Spinal cord (tissue), 9 donors: ENCODE measurements at regions not wholly inside any gene's neighbourhood (a gene's known extent, or its start where the extent isn't known, plus 50 kb on each side); places are given as distances from the start of the nearest gene placed in this dataset.

Experiments
- DNase-seq, 6 donors: peaks; one replicate each; pipeline versions ENCODE4 v3.0.0 to v3.0.0-alpha.2; 2013 to 2015; ENCODE audit warnings: low spot score in 6 of 6, low read depth in 4 of 6
- H3K27ac ChIP-seq: one replicate; pipeline ENCODE4 v1.5.1; 2013; ENCODE audit warnings: low read depth, low read length, control low read depth
- H3K27me3 ChIP-seq: one replicate; pipeline ENCODE4 v1.6.1; 2013; ENCODE audit warnings: low read length; ENCODE audit not compliant: control insufficient read depth, insufficient read depth
- H3K36me3 ChIP-seq: one replicate; pipeline ENCODE4 v1.6.1; 2013; ENCODE audit warnings: low read length; ENCODE audit not compliant: control insufficient read depth, insufficient read depth
- H3K4me1 ChIP-seq: one replicate; pipeline ENCODE4 v1.6.1; 2013; ENCODE audit warnings: low read length; ENCODE audit not compliant: control insufficient read depth, insufficient read depth
- H3K4me3 ChIP-seq: one replicate; pipeline ENCODE4 v1.5.1; 2013; ENCODE audit warnings: low read depth, low read length, control low read depth
- H3K9me3 ChIP-seq: one replicate; pipeline ENCODE4 v1.6.1; 2013; ENCODE audit warnings: low read length; ENCODE audit not compliant: control insufficient read depth, insufficient read depth
- WGBS: methylation state at CpG from one replicate; pipeline ENCODE4 v1.1.5; 2013; ENCODE audit warnings: missing lambda C conversion rate; ENCODE audit not compliant: insufficient coverage; 5-methylcytosine and 5-hydroxymethylcytosine counted together
- donor health status: healthy.

DNA sequence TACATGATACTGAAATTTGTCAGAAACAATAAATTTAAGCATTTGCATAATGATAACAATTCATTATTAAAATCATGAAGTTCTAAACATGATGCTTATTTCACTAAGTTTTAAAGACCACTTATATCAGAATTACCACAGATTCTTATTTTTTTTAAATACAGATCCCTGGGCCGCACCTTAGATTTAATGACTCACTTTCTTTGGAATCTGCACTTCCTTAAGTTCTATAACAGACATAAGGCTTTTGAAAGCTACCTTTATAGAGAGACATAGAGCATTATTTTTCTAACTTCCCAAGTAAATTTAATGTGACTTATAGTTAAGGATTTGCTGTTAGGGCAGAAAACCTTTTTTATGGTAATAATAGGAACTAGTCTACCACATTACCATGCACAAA is 214.9 kb downstream of the IPMK start:
- no peaks in the 10 kb centered on the region for H3K9me3 ChIP-seq
- WGBS = 86% methylated on average over 1 of the region's 1 CpG
- DNase-seq = no peak
- no peaks in the 10 kb centered on the region for H3K36me3 ChIP-seq
- no peak overlapping the region for H3K27ac ChIP-seq
- no peak overlapping the region for H3K4me3 ChIP-seq
- no peaks in the 10 kb centered on the region for H3K27me3 ChIP-seq
- H3K4me1 ChIP-seq = no peaks in the 10 kb centered on the region

GRCh38 chr10:58050575-58050974 is 217.1 kb downstream of the IPMK start:
- Histone ChIP-seq H3K4me3 (no peak overlapping the region), H3K27me3 (no peaks in the 10 kb centered on the region), H3K27ac (no peak overlapping the region), H3K9me3 (no peaks in the 10 kb centered on the region), H3K4me1 (no peaks in the 10 kb centered on the region), H3K36me3 (no peaks in the 10 kb centered on the region)
- DNase-seq = no peak

GRCh38 chr10:58048936-58049335 is 218.8 kb downstream of the IPMK start:
- no peaks in the 10 kb centered on the region for H3K36me3 ChIP-seq
- no peaks in the 10 kb centered on the region for H3K4me1 ChIP-seq
- H3K27ac ChIP-seq = no peak overlapping the region
- no peaks in the 10 kb centered on the region for H3K27me3 ChIP-seq
- 100% methylated on average over 1 of the region's 2 CpGs for WGBS
- DNase-seq = no peak
- no peaks in the 10 kb centered on the region for H3K9me3 ChIP-seq
- H3K4me3 ChIP-seq = no peak overlapping the region

DNA sequence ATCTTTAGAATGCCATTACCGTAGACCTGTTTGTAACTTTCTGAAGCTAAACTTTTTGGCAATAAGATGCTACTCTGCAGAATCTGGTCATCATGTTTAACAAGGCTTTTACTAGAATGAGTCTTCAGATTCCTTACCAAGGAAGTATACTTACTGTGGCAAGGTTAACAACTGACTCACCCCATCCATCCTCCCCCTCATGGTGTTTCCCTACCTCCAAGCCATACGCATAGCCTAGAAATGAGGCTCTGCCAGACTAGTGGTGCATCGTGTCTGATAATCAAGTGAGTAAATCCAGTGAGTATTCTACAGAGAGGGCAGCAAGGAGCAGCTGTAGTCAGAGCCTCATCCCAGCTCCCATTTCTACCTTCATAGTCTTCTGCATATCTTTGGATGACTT is 223.6 kb downstream of the IPMK start:
- H3K9me3 ChIP-seq = no peaks in the 10 kb centered on the region
- no peak for DNase-seq
- WGBS = 83% methylated on average over 1 of the region's 3 CpGs
- no peaks in the 10 kb centered on the region for H3K27me3 ChIP-seq
- no peaks in the 10 kb centered on the region for H3K36me3 ChIP-seq
- no peak overlapping the region for H3K27ac ChIP-seq
- H3K4me1 ChIP-seq = no peaks in the 10 kb centered on the region
- no peak overlapping the region for H3K4me3 ChIP-seq

DNA sequence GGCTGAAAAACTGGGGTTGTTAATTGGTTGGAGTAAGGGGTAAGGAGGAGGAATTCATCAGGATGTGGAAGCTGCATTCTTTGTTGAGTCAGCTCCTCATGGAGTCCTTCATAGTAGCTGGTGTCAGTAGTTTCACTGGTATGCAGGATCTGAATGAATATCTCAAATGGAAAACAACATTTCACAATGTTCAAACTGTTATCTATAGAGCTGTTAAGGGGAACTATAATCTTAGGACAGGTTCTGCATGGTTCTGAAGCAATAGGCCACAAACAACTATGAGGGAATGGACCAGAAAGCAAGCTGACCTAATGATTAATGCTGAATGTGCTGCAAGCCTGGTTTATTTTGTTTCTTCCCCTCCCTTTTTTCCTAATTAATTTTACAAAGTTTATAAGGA is 225.8 kb downstream of the IPMK start:
- DNase-seq = no peak
- Histone ChIP-seq H3K4me1 (no peaks in the 10 kb centered on the region), H3K27ac (no peak overlapping the region), H3K9me3 (no peaks in the 10 kb centered on the region), H3K36me3 (no peaks in the 10 kb centered on the region), H3K27me3 (no peaks in the 10 kb centered on the region), H3K4me3 (no peak overlapping the region)

DNA sequence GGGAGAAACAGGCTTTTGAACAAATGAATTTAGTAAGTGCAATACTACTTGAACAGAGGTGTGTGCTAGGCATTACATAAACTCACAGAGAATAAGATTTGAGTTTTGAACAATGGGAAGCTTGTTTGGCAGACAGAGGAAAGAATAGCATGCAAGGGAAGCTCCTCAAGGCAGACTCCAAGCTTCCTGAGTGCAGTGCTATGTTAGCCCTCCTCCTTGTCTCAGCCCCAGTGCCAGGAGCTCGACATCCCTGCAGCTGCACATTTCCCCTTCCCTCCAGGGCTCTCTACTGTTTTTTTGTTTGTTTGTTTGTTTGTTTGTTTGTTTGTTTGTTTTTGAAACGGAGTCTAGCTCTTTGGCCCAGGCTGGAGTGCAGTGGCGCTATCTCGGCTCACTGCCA is 237.5 kb downstream of the IPMK start:
- no peak overlapping the region for H3K27ac ChIP-seq
- WGBS = 100% methylated on average over 2 of the region's 4 CpGs

DNA sequence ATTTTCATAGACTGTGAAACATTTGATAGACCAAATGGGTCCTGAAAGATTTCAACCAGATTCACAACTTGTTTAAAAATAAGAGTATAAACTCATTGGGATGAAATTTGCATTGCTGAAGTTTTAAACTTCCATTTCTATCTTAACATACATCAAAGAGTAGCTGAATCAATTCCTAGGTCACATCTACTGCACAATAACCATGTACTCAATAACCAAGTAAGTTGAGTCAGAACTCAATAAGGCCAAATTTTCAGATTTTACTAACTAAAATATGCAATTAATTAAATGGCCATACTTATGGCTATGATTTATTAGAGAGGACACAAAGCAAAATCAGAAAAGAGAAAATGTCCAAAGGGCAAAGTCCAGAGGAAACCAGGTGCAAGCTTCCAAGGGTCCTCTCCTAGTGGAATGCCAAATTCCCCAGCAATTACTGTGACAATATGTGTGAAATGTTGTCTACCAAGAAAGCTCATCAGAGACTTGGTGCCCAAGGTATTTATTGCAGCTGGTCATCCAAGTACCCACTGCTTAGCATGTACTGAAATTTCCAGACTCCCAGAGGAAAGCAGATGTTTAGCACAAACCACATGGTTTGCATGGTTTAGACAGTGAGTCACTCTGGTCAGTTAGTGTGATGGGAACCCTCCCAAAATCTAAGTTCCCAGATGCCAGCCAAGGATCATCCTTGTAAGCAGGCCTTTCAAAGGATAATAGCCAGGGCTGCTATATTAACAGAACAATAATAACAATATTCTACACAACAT is 238.9 kb downstream of the IPMK start:
- no peaks in the 10 kb centered on the region for H3K27me3 ChIP-seq
- H3K9me3 ChIP-seq = no peaks in the 10 kb centered on the region
- H3K4me3 ChIP-seq = no peak overlapping the region
- no peak for DNase-seq
- H3K27ac ChIP-seq = no peak overlapping the region
- no peaks in the 10 kb centered on the region for H3K4me1 ChIP-seq
- no peaks in the 10 kb centered on the region for H3K36me3 ChIP-seq

More for the DNA sequence above, 237.5 kb downstream of the IPMK start:
- DNase-seq = no peak
- Histone ChIP-seq H3K36me3 (no peaks in the 10 kb centered on the region), H3K4me3 (no peak overlapping the region), H3K9me3 (no peaks in the 10 kb centered on the region), H3K27me3 (no peaks in the 10 kb centered on the region), H3K4me1 (no peaks in the 10 kb centered on the region)

DNA sequence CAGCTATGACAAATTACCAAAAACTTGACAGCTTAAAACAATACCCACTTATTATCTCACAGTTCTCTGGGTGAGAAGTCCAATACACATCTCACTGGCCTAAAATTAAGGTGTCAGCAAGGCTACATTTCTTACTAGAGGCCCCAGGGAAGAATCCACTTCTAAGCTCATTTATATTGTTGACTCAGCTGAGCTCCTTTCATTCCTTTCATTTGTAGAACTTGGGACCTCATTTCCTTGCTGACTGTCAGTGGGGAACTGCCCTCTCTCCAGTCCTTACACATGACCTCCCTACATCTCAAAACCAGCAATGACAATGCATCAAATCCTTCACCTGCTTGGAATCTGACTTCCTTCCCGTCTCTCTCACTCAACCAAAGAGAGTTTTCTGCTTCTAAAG is 240.3 kb downstream of the IPMK start:
- no peaks in the 10 kb centered on the region for H3K27me3 ChIP-seq
- no peaks in the 10 kb centered on the region for H3K36me3 ChIP-seq
- DNase-seq = peak in 1 of 6 donors; percentile 32
- H3K4me3 ChIP-seq = no peak overlapping the region
- no peaks in the 10 kb centered on the region for H3K9me3 ChIP-seq
- H3K27ac ChIP-seq = no peak overlapping the region
- 100% methylated on average over 1 of the region's 1 CpG for WGBS
- H3K4me1 ChIP-seq = no peaks in the 10 kb centered on the region

DNA sequence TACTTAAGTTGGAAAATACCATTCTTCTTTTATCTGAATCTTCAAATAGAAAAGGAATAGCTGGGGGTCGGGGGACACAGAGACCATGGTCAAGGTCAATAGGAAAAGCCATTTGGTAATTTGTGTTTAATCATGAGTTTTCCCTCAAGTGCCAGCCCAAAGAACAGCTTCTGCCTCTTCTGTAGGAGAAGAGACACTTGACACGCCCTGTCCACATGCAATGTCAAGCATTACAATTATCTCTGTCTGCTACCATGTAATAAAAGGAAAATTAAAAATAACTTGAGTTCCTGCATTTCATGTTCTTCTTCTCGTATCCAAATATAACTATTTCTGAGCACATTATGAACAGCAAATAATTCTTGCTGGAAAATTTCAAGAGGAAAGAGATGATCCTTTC is 241.7 kb downstream of the IPMK start:
- WGBS = no CpG with 5 or more reads among the region's 3 CpGs
- Histone ChIP-seq H3K36me3 (no peaks in the 10 kb centered on the region), H3K27ac (no peak overlapping the region), H3K27me3 (no peaks in the 10 kb centered on the region), H3K4me3 (no peak overlapping the region), H3K4me1 (no peaks in the 10 kb centered on the region), H3K9me3 (peaks cover 2% of the 10 kb centered on the region)
- no peak for DNase-seq

DNA sequence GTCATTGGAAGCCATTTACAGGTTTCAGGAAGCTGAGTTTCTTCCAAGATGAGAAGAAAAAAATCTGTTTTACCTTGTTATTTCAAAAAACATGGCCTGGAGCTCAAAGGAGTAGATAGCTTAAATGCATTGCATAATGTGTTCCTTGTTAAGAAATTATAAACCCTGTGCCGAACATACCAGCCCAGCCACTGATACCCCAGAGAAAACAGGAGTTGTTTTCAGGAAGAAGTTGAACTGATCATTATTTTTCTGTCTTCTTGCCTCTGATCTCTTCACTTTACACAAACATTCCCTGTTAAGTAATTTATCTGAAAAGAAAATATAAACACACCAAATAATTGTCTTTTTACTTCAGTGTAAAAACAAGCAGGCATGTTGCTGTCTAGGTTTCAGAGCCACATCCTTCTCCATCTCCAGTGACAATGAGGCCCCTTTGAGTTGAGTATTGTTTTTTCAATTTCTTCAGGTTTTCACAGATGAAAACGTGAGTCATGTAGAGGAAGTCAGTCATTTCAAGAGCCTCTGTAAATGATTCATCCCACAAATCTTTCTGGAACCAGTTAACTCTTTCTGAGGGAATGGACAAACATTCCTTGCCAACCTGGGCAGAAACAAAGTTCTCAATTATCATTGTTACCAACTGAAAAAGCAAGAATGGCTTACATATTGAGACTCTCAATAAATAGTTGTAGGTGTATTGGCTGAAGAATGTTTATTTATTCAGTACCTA is 244.2 kb downstream of the IPMK start:
- no peak overlapping the region for H3K4me3 ChIP-seq
- H3K9me3 ChIP-seq = peaks cover 2% of the 10 kb centered on the region
- no peak overlapping the region for H3K27ac ChIP-seq
- no peaks in the 10 kb centered on the region for H3K4me1 ChIP-seq
- no CpG with 5 or more reads among the region's 2 CpGs for WGBS
- no peaks in the 10 kb centered on the region for H3K36me3 ChIP-seq
- no peaks in the 10 kb centered on the region for H3K27me3 ChIP-seq
- DNase-seq = peak in 1 of 6 donors; percentile 45
